ENCODE measurements at regions not wholly inside any gene's neighbourhood (a gene's known extent, or its start where the extent isn't known, plus 50 kb on each side); places are given as distances from the start of the nearest gene placed in this dataset.

DNA sequence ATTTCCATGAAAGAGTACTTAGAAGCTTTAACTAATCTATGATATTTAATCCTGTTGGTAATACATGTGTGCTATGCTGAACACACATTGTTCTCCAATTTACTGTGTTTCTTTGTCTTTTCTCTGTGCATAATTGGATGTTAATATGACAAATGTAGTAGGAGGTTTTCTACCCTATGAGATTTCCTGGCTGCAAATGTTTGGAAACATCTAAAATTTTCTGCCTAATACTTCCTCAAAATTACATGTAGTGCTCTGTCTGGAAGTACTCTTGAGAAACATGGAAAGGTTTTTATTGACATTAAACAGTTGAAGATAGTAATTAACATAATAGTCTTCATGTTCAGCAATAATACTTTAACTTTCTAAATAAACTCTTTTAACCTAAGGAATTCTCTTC is 213.0 kb downstream of the KITLG start:
- TF ChIP-seq POLR2AphosphoS5 (IDR thresholded peaks at IDR 0.05; ENCODE audit: borderline replicate concordance, low read depth, low read length) (no peak), EZH2 (IDR thresholded peaks at IDR 0.05) (no peak)
